ENCODE measurements at regions not wholly inside any gene's neighbourhood (a gene's known extent, or its start where the extent isn't known, plus 50 kb on each side); places are given as distances from the start of the nearest gene placed in this dataset.
"Not testable (repeated sequence)": the region's sequence is repeated elsewhere in the genome, so short reads cannot be mapped to it uniquely, and the experiment has no call there.

GRCh38 chr13:68905186-68905585, 1202.4 kb upstream of the ATXN8OS start:
- WGBS, 5 donors = 60 to 90% (median 76%) methylated on average over 1 of the region's 1 CpG; no CpG with 5 or more reads in 1 of the 5 donors
- no peak overlapping the region for H3K4me3 ChIP-seq
- TF ChIP-seq POLR2AphosphoS5 (IDR thresholded peaks at IDR 0.05) = no peak
- TF ChIP-seq POLR2A (IDR thresholded peaks at IDR 0.05) = no peak
- TF ChIP-seq CTCF (IDR thresholded peaks at IDR 0.05 in 8 of 11, conservative IDR thresholded peaks at IDR 0.05 in 3 of 11) = no peak
- H3K27ac ChIP-seq = no peak overlapping the region
- H3K9me3 ChIP-seq = peaks cover 0 to 60% (median 44%) of the 10 kb centered on the region in 8 donors
- no peaks in the 10 kb centered on the region for H3K27me3 ChIP-seq (replicated peaks in 1 of 7)
- no peak for DNase-seq
- H3K36me3 ChIP-seq = no peaks in the 10 kb centered on the region
- intact Hi-C loops (cut with DNase I; ENCODE audit: low total_unique reads) = no loop called here
- no peaks in the 10 kb centered on the region for H3K4me1 ChIP-seq

GRCh38 chr13:68897331-68897928, 1210.2 kb upstream of the ATXN8OS start:
- peaks cover 0 to 15% (median 0%) of the 10 kb centered on the region in 8 donors for H3K9me3 ChIP-seq
- DNase-seq = no peak
- H3K4me3 ChIP-seq = no peak overlapping the region
- H3K27ac ChIP-seq = no peak overlapping the region
- TF ChIP-seq POLR2A (IDR thresholded peaks at IDR 0.05) = no peak
- no peak for TF ChIP-seq POLR2AphosphoS5 (IDR thresholded peaks at IDR 0.05)
- no peak for TF ChIP-seq CTCF (IDR thresholded peaks at IDR 0.05 in 8 of 11, conservative IDR thresholded peaks at IDR 0.05 in 3 of 11)
- H3K36me3 ChIP-seq = no peaks in the 10 kb centered on the region
- no peaks in the 10 kb centered on the region for H3K4me1 ChIP-seq
- H3K27me3 ChIP-seq (replicated peaks in 1 of 7) = no peaks in the 10 kb centered on the region
- intact Hi-C loops (cut with DNase I; ENCODE audit: low total_unique reads) = no loop called here

- Histone ChIP-seq H3K4me1 (no peaks in the 10 kb centered on the region), H3K4me3 (no peak overlapping the region), H3K36me3 (no peaks in the 10 kb centered on the region), H3K27ac (no peak overlapping the region), H3K27me3 (replicated peaks in 1 of 7) (no peaks in the 10 kb centered on the region), H3K9me3 (peaks cover 0 to 15% (median 0%) of the 10 kb centered on the region in 8 donors)
- DNase-seq = no peak
- TF ChIP-seq POLR2A (IDR thresholded peaks at IDR 0.05) (no peak), CTCF (IDR thresholded peaks at IDR 0.05 in 8 of 11, conservative IDR thresholded peaks at IDR 0.05 in 3 of 11) (no peak), POLR2AphosphoS5 (IDR thresholded peaks at IDR 0.05) (no peak)
- 85 to 88% (median 87%) methylated on average over 1 of the region's 1 CpG for WGBS, 5 donors
- intact Hi-C loops (cut with DNase I; ENCODE audit: low total_unique reads) = no loop called here
Measured at GRCh38 chr13:68895696-68896095, 1211.9 kb upstream of the ATXN8OS start.

- 57 to 77% (median 62%) methylated on average over 2 of the region's 2 CpGs for WGBS, 5 donors
- H3K4me1 ChIP-seq; H3K27ac ChIP-seq; H3K27me3 ChIP-seq (replicated peaks in 1 of 7); H3K4me3 ChIP-seq; intact Hi-C loops (cut with DNase I; ENCODE audit: low total_unique reads); H3K36me3 ChIP-seq; DNase-seq: not testable (repeated sequence)
- peaks cover 0 to 14% (median 0%) of the 10 kb centered on the region in 8 donors for H3K9me3 ChIP-seq
Measured at GRCh38 chr13:68893721-68894120, 1213.9 kb upstream of the ATXN8OS start.

- DNase-seq; H3K27me3 ChIP-seq (replicated peaks in 1 of 7): not testable (repeated sequence)
- WGBS, 5 donors = 46 to 62% (median 54%) methylated on average over 3 of the region's 3 CpGs
Measured at GRCh38 chr13:68892596-68892995, 1215.0 kb upstream of the ATXN8OS start.

GRCh38 chr13:68890101-68890500, 1217.5 kb upstream of the ATXN8OS start:
- H3K4me3 ChIP-seq; H3K36me3 ChIP-seq; intact Hi-C loops (cut with DNase I; ENCODE audit: low total_unique reads); DNase-seq; H3K27me3 ChIP-seq (replicated peaks in 1 of 7); H3K4me1 ChIP-seq; H3K27ac ChIP-seq: not testable (repeated sequence)
- WGBS, 5 donors = 84 to 95% (median 86%) methylated on average over 7 of the region's 7 CpGs
- peaks cover 0 to 11% (median 0%) of the 10 kb centered on the region in 8 donors for H3K9me3 ChIP-seq

More at GRCh38 chr13:68892596-68892995, 1215.0 kb upstream of the ATXN8OS start:
- H3K36me3 ChIP-seq; H3K27ac ChIP-seq; H3K4me1 ChIP-seq; H3K4me3 ChIP-seq; intact Hi-C loops (cut with DNase I; ENCODE audit: low total_unique reads): not testable (repeated sequence)
- H3K9me3 ChIP-seq = peaks cover 0 to 14% (median 0%) of the 10 kb centered on the region in 8 donors

Data from spleen (tissue), 11 donors.